IMR-90 (cell line): ENCODE measurements at regions not wholly inside any gene's neighbourhood (a gene's known extent, or its start where the extent isn't known, plus 50 kb on each side); places are given as distances from the start of the nearest gene placed in this dataset.

ENCODE experiments used
- ATAC-seq: fragments of 200-7000 bp; cut with Tn5 transposase; 2 replicates; pipeline ENCODE4 v1.9.1; 2020; ENCODE audit warnings: low read depth, mild to moderate bottlenecking, moderate library complexity
- BruUV-seq: library from RNA; stranded (reverse); fragments of 400-500 nt; replicated peaks from 2 replicates; lab custom pipeline; 2021; lab: Mats Ljungman, UMichigan
- CTCF ChIA-PET: fragments of 300-600 bp; formaldehyde crosslinking; extraction: SDS; loops from one replicate; lab custom pipeline; 2021; ENCODE audit warnings: antibody characterized with exemption; lab: Yijun Ruan, JAX
- POLR2A ChIA-PET: fragments of 300-600 bp; sonication (Branson Sonifier 250); formaldehyde crosslinking; loops from one replicate; lab custom pipeline; 2022; ENCODE audit warnings: antibody characterized with exemption; ENCODE audit not compliant: unreplicated experiment; lab: Charles Lee
- DNase-seq: peaks from one replicate; pipeline ENCODE4 v3.0.0; 2013
- H2AFZ ChIP-seq: replicated peaks from 2 replicates; pipeline ENCODE3; 2013; ENCODE audit warnings: low read length, mild to moderate bottlenecking; ENCODE audit not compliant: poor library complexity
- H2AK5ac ChIP-seq: 2 replicates; pipeline ENCODE4 v1.6.1; 2013; ENCODE audit warnings: low read depth, low read length, inconsistent platforms
- H2AK9ac ChIP-seq: replicated peaks from 2 replicates; pipeline ENCODE3; 2013; ENCODE audit warnings: mild to moderate bottlenecking, low read depth, low read length, moderate library complexity; ENCODE audit not compliant: poor library complexity
- H2BK120ac ChIP-seq: 2 replicates; pipeline ENCODE4 v1.6.1; 2013; ENCODE audit warnings: low read depth, low read length, inconsistent platforms
- H2BK15ac ChIP-seq: 3 replicates; pipeline ENCODE4 v1.6.1; 2013; ENCODE audit warnings: low read depth, low read length, inconsistent platforms
- H2BK20ac ChIP-seq: 2 replicates; pipeline ENCODE4 v1.6.1; 2013; ENCODE audit warnings: low read depth, mild to moderate bottlenecking, inconsistent platforms, low read length, moderate library complexity
- H2BK5ac ChIP-seq: 2 replicates; pipeline ENCODE4 v1.6.1; 2013; ENCODE audit warnings: mild to moderate bottlenecking, low read depth, low read length, inconsistent platforms; ENCODE audit not compliant: poor library complexity, severe bottlenecking
- H3K14ac ChIP-seq: replicated peaks from 2 replicates; pipeline ENCODE4 v1.6.1; 2013; ENCODE audit warnings: low read depth, low read length, inconsistent platforms
- H3K18ac ChIP-seq: 2 replicates; pipeline ENCODE4 v1.6.1; 2013; ENCODE audit warnings: low read depth, low read length, control low read depth
- H3K23ac ChIP-seq: 2 replicates; pipeline ENCODE4 v1.6.1; 2013; ENCODE audit warnings: low read depth, low read length, inconsistent platforms
- H3K27ac ChIP-seq: 2 replicates; pipeline ENCODE4 v1.5.1; 2013; ENCODE audit warnings: mild to moderate bottlenecking, control low read depth, low read length; ENCODE audit not compliant: insufficient read depth
- H3K27me3 ChIP-seq: 2 replicates; pipeline ENCODE4 v1.6.1; 2013; ENCODE audit warnings: low read length; ENCODE audit not compliant: control insufficient read depth, insufficient read depth
- H3K36me3 ChIP-seq: 2 replicates; pipeline ENCODE4 v1.6.1; 2013; ENCODE audit warnings: low read length, mixed read lengths; ENCODE audit not compliant: control insufficient read depth, insufficient read depth
- H3K4ac ChIP-seq: 2 replicates; pipeline ENCODE4 v1.6.1; 2013; ENCODE audit warnings: low read depth, low read length, inconsistent platforms
- H3K4me1 ChIP-seq: 2 replicates; pipeline ENCODE4 v1.6.1; 2013; ENCODE audit warnings: low read length, mixed read lengths; ENCODE audit not compliant: control insufficient read depth, insufficient read depth
- H3K4me2 ChIP-seq: 2 replicates; pipeline ENCODE4 v1.6.1; 2013; ENCODE audit warnings: low read depth, mild to moderate bottlenecking, control low read depth, low read length, moderate library complexity
- H3K4me3 ChIP-seq: 2 replicates; pipeline ENCODE4 v1.5.1; 2013; ENCODE audit warnings: low read depth, mild to moderate bottlenecking, control low read depth, low read length, moderate library complexity; ENCODE audit not compliant: insufficient read depth
- H3K56ac ChIP-seq: 2 replicates; pipeline ENCODE4 v1.6.1; 2013; ENCODE audit warnings: low read length, inconsistent platforms; ENCODE audit not compliant: insufficient read depth; ENCODE audit errors: extremely low read depth
- H3K79me1 ChIP-seq, 2 experiments: 2 replicates each; pipeline ENCODE4 v1.6.1; 2013; ENCODE audit warnings: low read length in 2 of 2, inconsistent platforms in 1 of 2, low read depth in 1 of 2
- H3K9ac ChIP-seq: 2 replicates; pipeline ENCODE4 v1.6.1; 2013; ENCODE audit warnings: low read depth, low read length, control low read depth
- H3K9me1 ChIP-seq: 2 replicates; pipeline ENCODE4 v1.6.1; 2013; ENCODE audit warnings: low read length, inconsistent platforms; ENCODE audit not compliant: insufficient read depth
- H3K9me3 ChIP-seq: 2 replicates; pipeline ENCODE4 v1.6.1; 2013; ENCODE audit warnings: low read length; ENCODE audit not compliant: control insufficient read depth, insufficient read depth
- H4K20me1 ChIP-seq: 2 replicates; pipeline ENCODE4 v1.6.1; 2013; ENCODE audit warnings: low read length, inconsistent platforms; ENCODE audit not compliant: insufficient read depth
- H4K5ac ChIP-seq: 2 replicates; pipeline ENCODE4 v1.6.1; 2013; ENCODE audit warnings: mild to moderate bottlenecking, low read depth, low read length, control low read depth
- H4K8ac ChIP-seq, 2 experiments: 2 replicates each; pipeline ENCODE4 v1.6.1; 2013; ENCODE audit warnings: low read depth in 2 of 2, low read length in 2 of 2, control low read depth in 1 of 2, inconsistent platforms in 1 of 2
- H4K91ac ChIP-seq: 2 replicates; pipeline ENCODE4 v1.6.1; 2013; ENCODE audit warnings: low read depth, low read length, inconsistent platforms; ENCODE audit not compliant: insufficient read depth
- BHLHE40 ChIP-seq: fragments of 150-350 bp; IDR thresholded peaks from 2 replicates; pipeline ENCODE4 v1.6.1; 2016; ENCODE audit warnings: mild to moderate bottlenecking, low read depth, low read length
- CEBPB ChIP-seq: IDR thresholded peaks from 2 replicates; pipeline ENCODE4 v1.6.1; 2012; ENCODE audit warnings: low read depth, low read length, improper control_type of control experiment
- CHD1 ChIP-seq: IDR thresholded peaks from 2 replicates; pipeline ENCODE4 v1.6.1; 2012; ENCODE audit warnings: low read depth, low read length, improper control_type of control experiment
- FOS ChIP-seq: fragments of 150-350 bp; IDR thresholded peaks from 2 replicates; pipeline ENCODE4 v1.6.1; 2016; ENCODE audit warnings: low read depth, low read length
- MAFK ChIP-seq: IDR thresholded peaks from 2 replicates; pipeline ENCODE4 v1.6.1; 2012; ENCODE audit warnings: low read depth, low read length, improper control_type of control experiment
- MAZ ChIP-seq: IDR thresholded peaks from 2 replicates; pipeline ENCODE4 v1.6.1; 2012; ENCODE audit warnings: low read depth, mild to moderate bottlenecking, low read length, improper control_type of control experiment, moderate library complexity, borderline replicate concordance
- NFE2L2 ChIP-seq: fragments of 150-350 bp; IDR thresholded peaks from 2 replicates; pipeline ENCODE4 v1.6.1; 2016; ENCODE audit warnings: low read depth, mild to moderate bottlenecking, low read length
- POLR2A ChIP-seq: IDR thresholded peaks from 2 replicates; pipeline ENCODE4 v1.6.1; 2012; ENCODE audit warnings: mild to moderate bottlenecking, low read depth, low read length
- RAD21 ChIP-seq: IDR thresholded peaks from 2 replicates; pipeline ENCODE4 v1.6.1; 2012; ENCODE audit warnings: low read length, improper control_type of control experiment
- RCOR1 ChIP-seq: IDR thresholded peaks from 2 replicates; pipeline ENCODE4 v1.6.1; 2012; ENCODE audit warnings: mild to moderate bottlenecking, low read length, improper control_type of control experiment; ENCODE audit not compliant: insufficient replicate concordance
- RFX5 ChIP-seq: IDR thresholded peaks from 2 replicates; pipeline ENCODE4 v1.8.0; 2012; ENCODE audit warnings: low read depth, mild to moderate bottlenecking, low read length, moderate library complexity
- SMC3 ChIP-seq: fragments of 150-350 bp; IDR thresholded peaks from 2 replicates; pipeline ENCODE4 v1.6.1; 2016; ENCODE audit warnings: low read depth, mild to moderate bottlenecking, antibody characterized with exemption, low read length, moderate library complexity
- WGBS, 2 experiments: methylation state at CpG; one replicate each; pipeline versions ENCODE4 v1.1.5 to v1.1.7; 2013; ENCODE audit warnings: missing lambda C conversion rate in 2 of 2; ENCODE audit not compliant: insufficient read length in 1 of 2; ENCODE audit errors: extremely low coverage in 2 of 2; 5-methylcytosine and 5-hydroxymethylcytosine counted together
- dilution Hi-C: fragments of 300-500 bp; cut with HindIII; formaldehyde crosslinking; loops from one replicate; pipeline ENCODE4 v1.14.3; 2018; ENCODE audit warnings: low sequenced_read_pairs; ENCODE audit not compliant: unreplicated experiment
- in situ Hi-C: fragments of 300-500 bp; cut with MboI; formaldehyde crosslinking; loops from 3 replicates; pipeline ENCODE4 v1.14.3; 2019; ENCODE audit warnings: low sequenced_read_pairs, inconsistent platforms, mixed read lengths
- intact Hi-C: fragments of 100-400 bp; cut with micrococcal nuclease; formaldehyde crosslinking; loops from 2 replicates; pipeline ENCODE4 v1.10.0; 2022
- TF ChIP-seq, protein P1 (sequence below): conservative IDR thresholded peaks from 2 replicates; pipeline ENCODE4 v1.5.1; 2012; ENCODE audit warnings: mild to moderate bottlenecking, low read depth, low read length, improper control_type of control experiment
- TF ChIP-seq, protein P2 (sequence below): fragments of 150-350 bp; IDR thresholded peaks from 2 replicates; pipeline ENCODE4 v1.6.1; 2017; ENCODE audit warnings: mild to moderate bottlenecking, antibody characterized with exemption, low read length, low read depth
- TF ChIP-seq, protein P3 (sequence below): fragments of 150-350 bp; IDR thresholded peaks from 2 replicates; pipeline ENCODE4 v1.6.1; 2016; ENCODE audit warnings: low read depth, mild to moderate bottlenecking, low read length, moderate library complexity, borderline replicate concordance

- H2BK120ac ChIP-seq: no peak overlapping the region
- H3K4me2 ChIP-seq: no peak overlapping the region
- in situ Hi-C loops (no loop called here), intact Hi-C loops (loop anchor here (5.0 kb wide), 1 partner anchor 378 kb away; no protein-coding TSS in a partner anchor), dilution Hi-C loops (no loop called here)
- no peak overlapping the region for H4K5ac ChIP-seq
- no peak overlapping the region for H2AK5ac ChIP-seq
- no peak overlapping the region for H3K27ac ChIP-seq
- H3K9ac ChIP-seq: no peak overlapping the region
- peaks cover 20% of the 10 kb centered on the region for H3K27me3 ChIP-seq
- CTCF ChIA-PET: no interaction called here
- H3K9me1 ChIP-seq: no peaks in the 10 kb centered on the region
- no peak overlapping the region for H3K4me3 ChIP-seq
- no peak overlapping the region for H2BK20ac ChIP-seq
- no peak overlapping the region for H2BK5ac ChIP-seq
- no TSS peak for BruUV-seq
- H4K8ac ChIP-seq: no peak overlapping the region
- H2AFZ ChIP-seq: no peak overlapping the region
- no peaks in the 10 kb centered on the region; the same call in 1 of the 2 replicates for H3K9me3 ChIP-seq
- TF ChIP-seq NFE2L2: no peak
- no peak for TF ChIP-seq RFX5
- no peak for TF ChIP-seq CHD1
- no peak for TF ChIP-seq RAD21
- no peak for TF ChIP-seq FOS
- no peak for TF ChIP-seq POLR2A
- TF ChIP-seq, protein P1, sequence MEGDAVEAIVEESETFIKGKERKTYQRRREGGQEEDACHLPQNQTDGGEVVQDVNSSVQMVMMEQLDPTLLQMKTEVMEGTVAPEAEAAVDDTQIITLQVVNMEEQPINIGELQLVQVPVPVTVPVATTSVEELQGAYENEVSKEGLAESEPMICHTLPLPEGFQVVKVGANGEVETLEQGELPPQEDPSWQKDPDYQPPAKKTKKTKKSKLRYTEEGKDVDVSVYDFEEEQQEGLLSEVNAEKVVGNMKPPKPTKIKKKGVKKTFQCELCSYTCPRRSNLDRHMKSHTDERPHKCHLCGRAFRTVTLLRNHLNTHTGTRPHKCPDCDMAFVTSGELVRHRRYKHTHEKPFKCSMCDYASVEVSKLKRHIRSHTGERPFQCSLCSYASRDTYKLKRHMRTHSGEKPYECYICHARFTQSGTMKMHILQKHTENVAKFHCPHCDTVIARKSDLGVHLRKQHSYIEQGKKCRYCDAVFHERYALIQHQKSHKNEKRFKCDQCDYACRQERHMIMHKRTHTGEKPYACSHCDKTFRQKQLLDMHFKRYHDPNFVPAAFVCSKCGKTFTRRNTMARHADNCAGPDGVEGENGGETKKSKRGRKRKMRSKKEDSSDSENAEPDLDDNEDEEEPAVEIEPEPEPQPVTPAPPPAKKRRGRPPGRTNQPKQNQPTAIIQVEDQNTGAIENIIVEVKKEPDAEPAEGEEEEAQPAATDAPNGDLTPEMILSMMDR: no peak
- TF ChIP-seq MAFK: no peak
- no peak for TF ChIP-seq MAZ
- no peak for TF ChIP-seq BHLHE40
- no peak for TF ChIP-seq SMC3
- TF ChIP-seq, protein P2, sequence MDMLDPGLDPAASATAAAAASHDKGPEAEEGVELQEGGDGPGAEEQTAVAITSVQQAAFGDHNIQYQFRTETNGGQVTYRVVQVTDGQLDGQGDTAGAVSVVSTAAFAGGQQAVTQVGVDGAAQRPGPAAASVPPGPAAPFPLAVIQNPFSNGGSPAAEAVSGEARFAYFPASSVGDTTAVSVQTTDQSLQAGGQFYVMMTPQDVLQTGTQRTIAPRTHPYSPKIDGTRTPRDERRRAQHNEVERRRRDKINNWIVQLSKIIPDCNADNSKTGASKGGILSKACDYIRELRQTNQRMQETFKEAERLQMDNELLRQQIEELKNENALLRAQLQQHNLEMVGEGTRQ: no peak
- TF ChIP-seq, protein P3, sequence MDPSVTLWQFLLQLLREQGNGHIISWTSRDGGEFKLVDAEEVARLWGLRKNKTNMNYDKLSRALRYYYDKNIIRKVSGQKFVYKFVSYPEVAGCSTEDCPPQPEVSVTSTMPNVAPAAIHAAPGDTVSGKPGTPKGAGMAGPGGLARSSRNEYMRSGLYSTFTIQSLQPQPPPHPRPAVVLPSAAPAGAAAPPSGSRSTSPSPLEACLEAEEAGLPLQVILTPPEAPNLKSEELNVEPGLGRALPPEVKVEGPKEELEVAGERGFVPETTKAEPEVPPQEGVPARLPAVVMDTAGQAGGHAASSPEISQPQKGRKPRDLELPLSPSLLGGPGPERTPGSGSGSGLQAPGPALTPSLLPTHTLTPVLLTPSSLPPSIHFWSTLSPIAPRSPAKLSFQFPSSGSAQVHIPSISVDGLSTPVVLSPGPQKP: no peak
- no peak for TF ChIP-seq RCOR1
- no peak for TF ChIP-seq CEBPB
- POLR2A ChIA-PET: no interaction called here
- H2AK9ac ChIP-seq: no peak overlapping the region
- DNase-seq (no peak), ATAC-seq (no peak)
- WGBS, 2 experiments: 75% methylated on average over 2 of the region's 7 CpGs; no CpG with 5 or more reads in 1 of the 2 experiments
- no peak overlapping the region for H2BK15ac ChIP-seq
- H3K23ac ChIP-seq: no peak overlapping the region
- H4K91ac ChIP-seq: no peak overlapping the region
- H3K36me3 ChIP-seq: no peaks in the 10 kb centered on the region
- H3K79me1 ChIP-seq: no peaks in the 10 kb centered on the region
- H3K14ac ChIP-seq: no peak overlapping the region
- no peak overlapping the region for H3K18ac ChIP-seq
- H3K56ac ChIP-seq: no peak overlapping the region
- no peaks in the 10 kb centered on the region for H4K20me1 ChIP-seq
- H3K4me1 ChIP-seq: peaks cover under 1% of the 10 kb centered on the region; the same call in 1 of the 2 replicates
- H3K4ac ChIP-seq: no peak overlapping the region
Measured at GRCh38 chr17:77740481-77740880, 218.0 kb upstream of the TNRC6C start.
